ENCODE measurements at regions not wholly inside any gene's neighbourhood (a gene's known extent, or its start where the extent isn't known, plus 50 kb on each side); places are given as distances from the start of the nearest gene placed in this dataset.

GRCh38 chr6:132142308-132142707, 191.1 kb upstream of the CCN2 start:
- H3K36me3 Mint-ChIP-seq, result no peaks in the 10 kb centered on the region
- CTCF ChIA-PET, result interaction anchor here (1.6 kb wide), 1 partner anchor 103 kb away, joined by 3 read pairs; no protein-coding TSS in a partner anchor
- H3K9me3 Mint-ChIP-seq, result no peaks in the 10 kb centered on the region

More at GRCh38 chr6:132142308-132142707, 191.1 kb upstream of the CCN2 start:
- H3K4me3 Mint-ChIP-seq, result no peak overlapping the region
- no peak for ATAC-seq
- H3K27ac Mint-ChIP-seq, result no peak overlapping the region
- no peaks in the 10 kb centered on the region for H3K4me1 Mint-ChIP-seq
- DNase-seq (ENCODE audit: low spot score), result no peak
- TF ChIP-seq JUN (CRISPR knock-in tag; IDR thresholded peaks at IDR 0.05), result no peak
- no peak for TF ChIP-seq OVOL2 (CRISPR knock-in tag; IDR thresholded peaks at IDR 0.05; ENCODE audit: borderline replicate concordance)
- no peak for TF ChIP-seq NFATC4 (CRISPR knock-in tag; IDR thresholded peaks at IDR 0.05)
- TF ChIP-seq FOXK1 (CRISPR knock-in tag; IDR thresholded peaks at IDR 0.05), result no peak
- TF ChIP-seq GTF2I (CRISPR knock-in tag; conservative IDR thresholded peaks at IDR 0.05), result no peak
- no peak for TF ChIP-seq TEAD4 (CRISPR knock-in tag; IDR thresholded peaks at IDR 0.05)
- TF ChIP-seq ZNF219 (CRISPR knock-in tag; IDR thresholded peaks at IDR 0.05; ENCODE audit: borderline replicate concordance), result no peak
- TF ChIP-seq PRDM15 (CRISPR knock-in tag; IDR thresholded peaks at IDR 0.05), result no peak
- no peak for TF ChIP-seq E2F4 (CRISPR knock-in tag; IDR thresholded peaks at IDR 0.05; ENCODE audit: borderline replicate concordance, low read depth)
- no peak for TF ChIP-seq ZMAT4 (CRISPR knock-in tag; IDR thresholded peaks at IDR 0.05)
- no peak for TF ChIP-seq MXD4 (CRISPR knock-in tag; IDR thresholded peaks at IDR 0.05; ENCODE audit: borderline replicate concordance)
- no peak for TF ChIP-seq USF1 (CRISPR knock-in tag; IDR thresholded peaks at IDR 0.05)
- TF ChIP-seq STAT6 (CRISPR knock-in tag; conservative IDR thresholded peaks at IDR 0.05; ENCODE audit: low read depth), result no peak
- no peak for TF ChIP-seq ZNF263 (CRISPR knock-in tag; IDR thresholded peaks at IDR 0.05; ENCODE audit: low read depth)
- no peak for TF ChIP-seq ZNF396 (CRISPR knock-in tag; IDR thresholded peaks at IDR 0.05; ENCODE audit: borderline replicate concordance)
- no peak for TF ChIP-seq FOXJ3 (CRISPR knock-in tag; IDR thresholded peaks at IDR 0.05; ENCODE audit: borderline replicate concordance)
- TF ChIP-seq ZNF138 (CRISPR knock-in tag; conservative IDR thresholded peaks at IDR 0.05), result no peak
- no peak for TF ChIP-seq RORB (CRISPR knock-in tag; IDR thresholded peaks at IDR 0.05)
- peaks cover 46% of the 10 kb centered on the region for H3K27me3 Mint-ChIP-seq (ENCODE audit: low read depth)
- POLR2A ChIA-PET, result interaction anchor here (1.7 kb wide), 1 partner anchor 191 kb away, joined by 6 read pairs; the partner anchor contains the start of gene CCN2
